ACHN (cell line): ENCODE measurements at regions not wholly inside any gene's neighbourhood (a gene's known extent, or its start where the extent isn't known, plus 50 kb on each side); places are given as distances from the start of the nearest gene placed in this dataset.

Experiments
- DNase-seq: peaks from one replicate; pipeline ENCODE4 v3.0.0-alpha.2; 2015
- in situ Hi-C: cut with HindIII; loops from 2 replicates; pipeline ENCODE4 v1.10.0; 2017; ENCODE audit warnings: low sequenced_read_pairs, low pct_ligation_motif_present, low pct_unique_long_range_greater_than_20kb

DNA sequence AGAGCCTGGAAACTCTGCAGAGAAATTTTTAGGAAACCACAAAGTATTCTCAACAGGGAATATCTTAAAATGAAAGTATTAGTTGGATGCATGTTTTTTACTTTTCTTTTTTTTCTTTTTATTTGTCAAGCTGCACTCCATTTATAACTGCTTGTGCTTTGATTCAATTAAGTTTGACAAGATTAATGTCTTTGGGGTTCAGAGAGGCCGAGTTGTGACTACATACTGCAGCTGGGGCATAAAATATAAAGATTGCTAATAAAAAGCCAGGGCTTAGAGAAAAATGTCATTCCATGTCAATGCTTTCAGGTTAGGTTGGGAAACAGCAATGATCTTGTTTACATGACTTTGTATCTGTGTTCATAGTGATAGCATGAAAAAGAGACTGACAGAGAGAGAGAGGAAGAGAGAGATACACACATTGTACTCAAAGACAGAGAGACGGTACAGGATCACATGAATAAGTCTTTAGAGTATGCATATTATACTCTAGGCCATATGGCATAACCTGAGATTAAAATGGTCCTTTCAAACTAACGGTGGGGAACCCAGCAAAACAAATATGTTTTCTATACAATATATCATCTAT, 1022.3 kb upstream of the CNTNAP5 start:
- in situ Hi-C loops = no loop called here
- DNase-seq = no peak

DNA sequence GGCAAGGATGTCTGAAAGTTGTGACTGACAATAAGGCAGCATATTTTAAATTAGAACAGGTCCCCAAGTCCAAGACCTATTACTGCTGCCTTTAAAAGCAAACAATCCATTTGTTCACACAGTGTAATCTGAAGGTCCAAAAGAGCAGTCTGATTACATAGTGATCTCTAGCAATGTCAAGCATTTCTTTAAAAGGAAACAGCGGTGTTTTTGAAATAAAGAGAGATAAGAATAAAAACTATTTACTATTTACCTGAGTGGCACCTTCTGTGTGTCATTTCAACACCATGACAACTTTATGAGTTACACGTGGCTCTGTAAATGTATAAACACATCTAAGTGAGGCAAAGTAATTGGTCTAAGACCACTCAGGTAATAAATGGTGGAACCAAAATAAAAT, 1009.9 kb upstream of the CNTNAP5 start:
- in situ Hi-C loops = no loop called here
- DNase-seq = no peak

DNA sequence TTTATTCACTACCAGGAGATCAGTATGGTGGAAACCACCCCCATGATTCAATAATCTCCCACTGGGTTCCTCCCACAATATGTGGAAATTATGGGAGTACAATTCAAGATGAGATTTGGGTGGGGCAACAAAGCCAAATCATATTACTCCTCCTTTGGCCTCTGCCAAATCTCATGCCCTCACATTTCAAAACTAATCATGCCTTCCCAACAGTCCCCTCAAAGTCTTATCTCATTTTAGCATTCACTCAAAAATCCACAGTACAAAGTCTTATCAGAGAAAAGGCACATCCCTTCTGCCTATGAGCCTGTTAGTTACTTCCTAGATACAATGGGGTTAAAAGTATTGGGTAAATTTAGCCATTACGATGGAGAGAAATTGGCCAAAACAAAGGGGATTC, 989.5 kb upstream of the CNTNAP5 start:
- in situ Hi-C loops = no loop called here
- no peak for DNase-seq

DNA sequence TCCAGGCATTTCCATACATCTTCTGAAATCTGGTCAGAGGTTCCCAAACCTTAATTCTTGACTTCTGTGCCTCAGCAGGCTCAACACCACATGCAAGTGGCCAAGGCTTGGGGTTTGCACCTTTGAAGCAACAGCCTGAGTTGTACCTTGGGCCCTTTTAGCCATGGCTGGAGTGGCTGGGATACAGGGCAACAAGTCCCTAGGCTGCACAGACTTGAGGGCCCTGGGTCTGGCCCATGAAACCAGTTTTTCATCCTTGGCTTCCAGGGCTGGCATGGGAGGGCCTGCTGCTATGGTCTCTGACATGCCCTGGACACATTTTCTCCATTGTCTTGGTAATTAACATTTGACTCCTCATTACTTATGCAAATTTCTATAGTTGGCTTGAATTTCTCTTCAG, 988.8 kb upstream of the CNTNAP5 start:
- in situ Hi-C loops = no loop called here
- DNase-seq = no peak

DNA sequence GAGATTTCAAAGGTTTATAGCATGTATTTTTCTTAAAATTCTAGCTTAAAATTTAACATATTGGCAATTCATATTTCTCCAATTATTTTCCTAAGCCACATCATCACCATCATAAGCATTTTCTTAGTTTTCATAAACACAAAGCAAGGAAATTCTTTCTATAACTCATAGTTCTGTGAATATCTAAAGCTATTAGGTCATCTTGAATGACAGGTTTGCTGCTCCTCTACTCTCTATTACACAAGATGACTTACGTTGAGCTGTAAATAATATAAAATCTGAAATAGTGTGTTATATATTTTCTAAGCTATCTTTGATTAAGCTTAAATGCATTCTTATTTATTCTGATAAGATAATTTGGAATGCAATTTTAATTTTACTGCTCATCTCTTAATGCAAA, 984.6 kb upstream of the CNTNAP5 start:
- no peak for DNase-seq
- in situ Hi-C loops = no loop called here

DNA sequence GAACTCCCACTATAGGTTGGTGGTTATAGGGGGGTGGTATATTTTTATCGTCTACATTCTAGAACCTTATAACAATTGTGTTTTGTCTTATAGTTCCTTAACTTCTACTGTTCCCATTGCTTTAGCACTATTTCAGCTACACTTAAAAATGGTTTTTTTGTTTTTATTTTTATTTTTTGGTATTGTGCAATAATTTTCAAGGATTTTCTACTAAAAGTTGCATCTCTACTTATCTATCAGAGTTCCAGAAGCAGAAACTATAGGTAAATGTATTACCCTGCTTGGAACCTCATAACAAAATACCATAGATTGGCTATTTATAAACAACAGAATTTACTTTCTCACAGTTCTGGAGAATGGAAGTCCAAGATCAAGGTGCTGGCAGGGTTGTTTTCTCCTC, 981.6 kb upstream of the CNTNAP5 start:
- in situ Hi-C loops = no loop called here
- DNase-seq = no peak

DNA sequence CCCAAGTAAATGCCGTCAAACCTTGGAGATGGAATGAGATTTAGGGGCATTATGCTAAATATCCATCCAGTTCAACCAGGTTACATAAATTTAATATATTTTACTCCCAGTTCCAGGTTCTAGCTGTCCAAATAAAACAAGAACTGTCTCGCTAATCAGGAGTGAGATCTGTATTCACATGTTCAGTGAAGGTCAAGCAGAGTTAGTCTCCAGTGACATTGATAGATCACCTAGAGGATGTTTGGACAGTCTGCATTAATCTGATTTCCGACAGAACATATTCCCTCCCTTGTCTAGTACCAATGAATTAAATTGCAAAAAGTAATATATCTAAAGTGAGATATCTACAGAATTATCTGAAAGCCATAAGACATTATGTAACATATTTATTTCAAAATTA, 979.4 kb upstream of the CNTNAP5 start:
- no peak for DNase-seq
- in situ Hi-C loops = no loop called here

DNA sequence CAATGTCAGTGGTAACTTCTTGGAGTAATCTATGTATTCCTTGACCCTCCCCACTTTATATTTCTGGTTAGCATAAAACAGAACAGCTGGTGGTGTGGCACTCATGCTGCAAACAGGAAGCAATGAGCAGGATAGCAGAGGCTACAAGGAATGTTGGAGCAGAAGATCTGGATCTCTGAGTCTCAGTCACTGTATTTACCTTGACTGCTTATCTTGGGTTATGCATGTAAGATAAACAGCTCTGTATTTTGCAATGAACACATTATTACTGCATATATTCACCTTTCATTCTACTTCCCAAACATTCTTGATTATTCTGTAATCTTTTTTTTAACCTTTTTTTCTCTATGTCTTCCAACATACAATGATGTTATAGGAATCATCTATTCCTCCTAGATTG, 977.9 kb upstream of the CNTNAP5 start:
- in situ Hi-C loops = no loop called here
- DNase-seq = no peak

DNA sequence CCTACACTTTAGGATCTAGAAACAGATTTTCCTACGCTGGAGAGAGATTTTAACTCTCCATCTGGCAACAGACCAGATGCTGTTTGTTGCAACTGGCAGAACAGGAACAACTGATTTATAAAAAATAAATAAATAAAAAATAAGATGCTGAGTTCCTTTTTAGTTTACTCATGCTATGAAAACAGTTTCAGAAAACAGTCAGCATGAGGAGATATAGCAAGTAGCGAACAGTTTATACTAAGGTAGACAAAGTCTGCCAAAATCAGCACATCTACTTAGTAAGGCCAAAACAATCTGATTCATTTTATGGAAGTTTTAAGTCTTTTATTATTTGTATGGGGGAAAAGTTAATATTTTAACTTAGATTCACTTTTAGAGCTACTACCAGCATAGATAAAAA, 974.0 kb upstream of the CNTNAP5 start:
- no peak for DNase-seq
- in situ Hi-C loops = no loop called here

DNA sequence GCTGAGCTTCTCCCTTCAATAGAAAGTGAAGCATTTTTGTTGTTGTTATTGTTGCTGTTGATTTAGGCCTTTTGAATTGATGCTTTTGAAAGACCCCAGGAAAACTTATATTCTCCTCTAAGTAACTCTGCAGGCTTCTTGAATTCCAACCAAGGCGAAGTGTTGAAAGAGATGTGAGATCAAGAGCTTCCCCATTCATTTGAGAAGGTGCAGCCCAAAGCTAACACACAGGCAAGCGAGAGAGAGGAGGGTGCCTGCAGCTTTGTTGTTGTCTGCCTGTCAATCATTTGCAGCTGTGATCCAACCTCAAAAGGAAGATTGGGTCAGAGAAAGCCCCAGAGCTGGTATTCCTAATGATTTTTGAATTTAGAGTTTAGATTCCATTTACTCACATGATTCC, 963.6 kb upstream of the CNTNAP5 start:
- in situ Hi-C loops = no loop called here

DNA sequence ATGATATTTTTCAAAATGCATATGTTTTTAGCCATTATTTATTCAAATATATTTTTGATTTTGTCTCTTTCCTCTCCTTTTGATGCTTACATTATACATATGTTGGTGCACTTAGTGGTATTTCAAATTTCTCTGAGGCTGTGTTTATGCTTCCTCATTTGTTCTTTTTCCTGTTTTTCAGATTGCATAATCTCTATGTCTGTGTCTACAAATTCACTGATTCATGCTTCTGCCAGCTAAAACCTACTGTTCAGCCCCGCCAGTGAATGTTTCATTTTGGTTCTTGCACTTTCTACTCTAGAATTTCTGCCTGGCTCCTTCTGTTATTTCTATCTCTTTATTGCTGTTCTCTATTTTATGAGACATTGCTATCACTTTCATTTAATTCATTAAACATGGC, 951.7 kb upstream of the CNTNAP5 start:
- DNase-seq = no peak
- in situ Hi-C loops = no loop called here

More for the DNA sequence above, 963.6 kb upstream of the CNTNAP5 start:
- no peak for DNase-seq

DNA sequence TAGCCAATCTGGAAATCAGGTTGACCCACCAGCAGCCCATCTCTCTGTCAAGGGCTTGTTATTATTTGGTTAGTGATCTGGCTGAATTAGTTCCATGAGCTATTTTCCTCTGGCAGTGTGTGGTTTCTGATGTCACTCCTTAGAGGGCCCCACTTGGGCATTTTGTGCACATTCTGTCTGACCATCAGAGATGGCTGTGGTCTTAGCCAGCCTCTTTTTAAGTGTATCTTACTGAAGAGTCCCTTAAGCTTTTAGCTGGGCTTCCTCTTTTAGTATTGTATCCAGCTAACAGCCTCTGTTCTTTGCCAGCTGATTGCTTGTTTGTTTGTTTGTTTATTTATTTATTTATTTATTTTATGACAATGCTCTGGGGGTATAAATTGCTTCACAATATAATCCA, 951.1 kb upstream of the CNTNAP5 start:
- in situ Hi-C loops = no loop called here

DNA sequence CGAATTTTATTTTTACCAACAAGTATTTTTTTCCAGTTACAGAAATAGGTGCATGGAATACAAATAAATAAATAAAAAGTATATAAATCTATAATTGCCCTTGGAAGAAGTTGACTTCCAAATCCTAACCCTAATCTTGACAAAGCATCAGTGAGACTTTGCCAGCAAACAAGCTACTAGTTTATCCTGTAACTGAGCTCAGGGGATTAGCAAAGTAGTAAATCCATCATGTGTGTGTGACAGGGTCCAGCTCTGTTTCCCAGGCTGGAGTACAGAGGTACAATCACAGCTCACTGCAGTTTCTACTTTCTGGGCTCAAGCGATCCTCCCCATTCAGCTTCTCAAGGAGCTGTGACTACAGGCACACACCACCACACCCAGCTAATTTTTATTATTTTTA, 948.0 kb upstream of the CNTNAP5 start:
- DNase-seq = no peak

More for the DNA sequence above, 951.1 kb upstream of the CNTNAP5 start:
- DNase-seq = no peak

DNA sequence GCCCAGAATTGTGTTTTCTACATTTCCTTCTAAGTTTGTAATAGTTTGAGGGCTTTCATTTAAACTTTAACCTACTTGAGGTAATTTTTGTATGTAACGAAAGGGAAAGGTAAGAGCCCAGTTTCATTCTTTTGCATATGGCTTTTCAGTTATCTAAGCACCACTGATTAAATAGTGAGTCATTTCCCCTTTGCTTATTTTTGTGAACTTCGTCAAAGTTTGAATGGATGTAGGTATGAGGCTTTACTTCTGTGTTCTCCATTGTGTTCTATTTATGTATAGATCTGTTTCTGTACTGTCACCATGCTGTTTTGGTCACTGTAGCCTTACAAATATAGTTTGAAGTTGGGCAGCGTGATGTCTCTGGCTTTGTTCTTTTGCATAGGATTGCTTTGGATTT, 944.8 kb upstream of the CNTNAP5 start:
- in situ Hi-C loops = no loop called here
- no peak for DNase-seq

More for the DNA sequence above, 948.0 kb upstream of the CNTNAP5 start:
- in situ Hi-C loops = no loop called here

DNA sequence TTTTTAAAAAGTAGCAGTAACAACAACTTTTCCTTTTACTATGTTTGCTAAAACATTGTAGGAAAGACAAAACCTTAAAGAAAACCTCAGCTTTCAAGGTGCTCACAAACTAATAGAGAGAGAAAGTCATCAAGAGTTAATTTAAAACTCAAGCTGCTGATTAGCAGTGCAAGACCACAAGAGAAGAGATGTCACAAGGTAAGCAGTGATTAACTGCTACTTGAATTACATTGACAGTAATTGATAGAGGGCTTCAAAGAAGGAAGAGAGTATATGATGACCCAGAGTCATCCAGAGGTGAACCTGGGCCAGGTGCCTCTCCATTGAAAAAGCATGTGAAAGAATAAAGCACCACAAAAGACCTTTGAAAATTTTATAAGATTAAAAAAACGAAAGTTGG, 939.6 kb upstream of the CNTNAP5 start:
- in situ Hi-C loops = no loop called here
- DNase-seq = no peak

DNA sequence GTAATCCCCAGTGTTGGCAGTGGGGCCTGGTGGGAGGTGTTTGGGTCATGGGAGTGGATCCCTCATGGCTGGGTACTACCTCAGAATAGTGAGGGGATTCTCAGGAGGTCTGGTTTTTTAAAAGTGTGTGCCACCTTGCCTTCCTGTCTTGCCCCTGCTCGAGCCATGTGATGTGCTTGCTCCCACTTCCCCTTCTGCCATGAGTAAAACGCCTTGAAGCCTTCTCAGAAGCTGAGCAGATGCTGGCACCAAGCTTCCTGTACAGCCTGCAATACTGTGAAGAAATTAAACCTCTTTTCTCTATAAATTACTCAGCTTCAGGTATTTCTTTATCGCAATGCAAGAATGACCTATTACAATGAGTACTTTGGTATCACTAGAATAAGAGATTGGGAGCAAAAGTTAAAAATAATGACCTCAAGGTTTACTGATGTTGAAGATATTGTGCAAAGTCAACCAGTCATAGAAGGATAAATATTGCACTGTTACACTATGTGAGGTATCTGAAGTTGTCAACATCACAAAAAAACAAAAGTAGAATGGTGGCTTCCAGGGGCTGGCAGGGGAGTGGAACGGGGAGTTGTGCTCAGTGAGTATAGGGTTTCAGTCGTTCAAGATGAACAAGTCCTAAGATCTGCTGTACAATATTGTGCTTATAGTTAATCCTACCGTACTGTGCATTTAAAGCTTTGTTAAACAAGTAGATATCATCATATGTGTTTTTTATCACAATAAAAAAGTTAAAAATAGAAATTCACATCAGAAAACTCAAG, 938.3 kb upstream of the CNTNAP5 start:
- in situ Hi-C loops = no loop called here
- no peak for DNase-seq

DNA sequence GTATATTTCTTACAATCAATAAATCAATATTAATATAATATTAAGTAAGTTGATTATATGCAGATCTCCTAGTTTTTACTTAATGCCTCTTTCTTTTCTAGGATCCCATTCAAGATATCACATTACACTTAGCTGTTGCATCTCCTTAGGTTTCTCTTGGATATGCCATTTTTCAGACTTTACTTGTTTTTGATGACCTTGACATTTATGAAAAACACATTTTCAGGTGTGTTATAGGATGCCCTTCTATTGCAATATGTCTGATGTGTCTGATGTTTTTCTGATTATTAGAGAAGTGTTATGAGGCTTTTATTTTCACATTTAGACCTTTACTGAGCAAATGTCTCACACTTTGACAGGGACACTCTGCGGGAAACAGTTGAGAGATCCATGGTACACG, 933.6 kb upstream of the CNTNAP5 start:
- DNase-seq = no peak
- in situ Hi-C loops = no loop called here

DNA sequence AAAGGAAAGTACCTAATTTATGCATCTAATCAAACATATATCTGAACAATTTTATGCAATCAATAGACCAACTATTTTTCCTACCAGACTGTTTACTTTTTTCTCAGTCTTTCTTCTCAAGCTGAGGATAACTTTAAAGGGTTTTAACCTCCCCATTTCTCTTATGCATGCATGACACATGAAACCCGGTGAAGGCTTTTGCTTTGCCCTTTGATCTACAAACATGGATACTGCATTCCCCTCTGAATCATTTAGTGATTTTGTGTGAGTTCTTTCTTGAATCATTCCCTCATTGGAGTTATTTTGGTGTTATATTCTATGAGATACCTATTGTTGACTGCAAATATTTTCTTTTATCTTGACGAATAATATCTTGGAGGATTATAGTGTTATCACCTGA, 931.9 kb upstream of the CNTNAP5 start:
- in situ Hi-C loops = no loop called here

DNA sequence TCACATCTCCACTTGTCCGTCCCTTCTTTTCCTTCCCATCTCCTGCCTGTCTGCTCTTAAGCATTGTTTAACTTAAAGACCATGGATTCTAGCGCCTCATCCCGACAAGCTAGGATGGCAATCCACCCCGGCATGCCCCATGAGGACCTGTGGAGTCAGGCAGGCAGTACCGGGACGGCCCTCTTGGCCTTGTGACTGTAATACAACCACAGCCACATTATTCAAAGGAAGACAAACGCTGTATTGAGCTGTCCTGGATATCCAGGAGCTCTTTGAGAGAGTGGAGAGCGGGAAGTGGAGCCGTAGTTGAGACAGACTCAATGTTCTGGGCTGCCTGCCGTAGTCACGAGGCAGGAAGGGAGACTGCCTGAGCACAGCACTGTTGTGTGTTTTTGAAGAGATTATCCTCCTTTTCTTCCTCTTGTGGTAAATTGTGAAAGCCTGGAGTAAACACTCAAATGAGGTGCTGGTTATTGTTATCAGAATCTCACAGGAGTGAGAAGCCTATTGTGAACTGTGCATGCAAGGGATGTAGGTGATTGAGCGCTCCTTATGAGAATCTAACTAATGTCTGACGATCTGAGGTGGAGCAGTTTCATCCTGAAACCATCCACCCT, 929.8 kb upstream of the CNTNAP5 start:
- in situ Hi-C loops = no loop called here
- no peak for DNase-seq

More for the DNA sequence above, 931.9 kb upstream of the CNTNAP5 start:
- DNase-seq = no peak

DNA sequence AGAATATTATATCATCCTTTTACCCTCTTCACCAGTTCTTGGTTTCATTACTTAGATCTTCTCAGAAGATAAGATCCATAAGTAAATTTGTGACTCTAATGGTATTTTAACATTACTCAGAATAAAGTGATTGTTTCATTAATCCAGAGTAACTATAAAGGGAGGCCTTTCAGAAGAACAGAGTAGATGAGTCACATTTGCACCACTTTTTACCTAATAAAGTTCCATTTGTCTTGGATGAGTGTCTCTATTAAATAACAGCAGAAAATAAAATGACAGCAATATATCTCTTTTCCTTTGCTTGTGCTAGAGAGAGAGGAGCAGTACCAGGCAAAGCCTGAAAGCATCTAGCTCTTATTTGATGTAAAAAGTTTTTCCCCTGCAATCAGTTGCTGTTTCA, 926.5 kb upstream of the CNTNAP5 start:
- in situ Hi-C loops = no loop called here

More for the DNA sequence above, 926.5 kb upstream of the CNTNAP5 start:
- no peak for DNase-seq
